Progenitor cell of endocrine pancreas (in vitro differentiated cells): ENCODE measurements at regions not wholly inside any gene's neighbourhood (a gene's known extent, or its start where the extent isn't known, plus 50 kb on each side); places are given as distances from the start of the nearest gene placed in this dataset.

Experiments used
- DNase-seq: peaks from one replicate; pipeline ENCODE4 v3.0.0; 2021; ENCODE audit warnings: low spot score; ENCODE audit not compliant: unreplicated experiment
- H3K27ac Mint-ChIP-seq: 2 replicates; pipeline ENCODE4 v1.8.0; 2021; ENCODE audit warnings: mild to moderate bottlenecking, moderate library complexity, mixed read lengths
- H3K27me3 Mint-ChIP-seq: 2 replicates; pipeline ENCODE4 v1.8.0; 2021; ENCODE audit warnings: mixed read lengths
- H3K36me3 Mint-ChIP-seq: 2 replicates; pipeline ENCODE4 v1.8.0; 2022; ENCODE audit warnings: mixed read lengths; ENCODE audit not compliant: insufficient read depth
- H3K4me1 Mint-ChIP-seq: 2 replicates; pipeline ENCODE4 v1.8.0; 2021; ENCODE audit warnings: low read depth, mixed read lengths
- H3K4me3 Mint-ChIP-seq: 2 replicates; pipeline ENCODE4 v1.8.0; 2021; ENCODE audit warnings: low read depth, mild to moderate bottlenecking, moderate library complexity, mixed read lengths
- H3K9me3 Mint-ChIP-seq: 2 replicates; pipeline ENCODE4 v1.8.0; 2021; ENCODE audit warnings: low read depth, mixed read lengths
- TF ChIP-seq, protein P1 (sequence below): fragments of 200-600 bp; sonication (generic); IDR thresholded peaks from one replicate; pipeline ENCODE4 v1.5.0; 2021; ENCODE audit warnings: antibody characterized with exemption, mild to moderate bottlenecking; ENCODE audit not compliant: unreplicated experiment

DNA sequence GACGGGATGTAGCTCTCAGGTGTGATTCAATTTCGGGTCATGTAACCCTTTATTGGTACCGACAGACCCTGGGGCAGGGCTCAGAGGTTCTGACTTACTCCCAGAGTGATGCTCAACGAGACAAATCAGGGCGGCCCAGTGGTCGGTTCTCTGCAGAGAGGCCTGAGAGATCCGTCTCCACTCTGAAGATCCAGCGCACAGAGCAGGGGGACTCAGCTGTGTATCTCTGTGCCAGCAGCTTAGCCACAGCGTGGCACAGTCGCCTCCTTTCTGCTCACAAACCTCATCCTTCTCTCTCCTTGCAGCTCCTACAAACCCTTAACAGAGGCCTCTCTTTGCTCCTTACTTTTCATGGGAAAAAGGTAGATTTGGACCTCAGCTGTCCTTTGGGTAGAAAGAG, 197.5 kb upstream of the PRSS58 start:
- Mint-ChIP-seq H3K4me1 (no peaks in the 10 kb centered on the region), H3K9me3 (no peaks in the 10 kb centered on the region), H3K36me3 (no peaks in the 10 kb centered on the region), H3K27me3 (peaks cover 27% of the 10 kb centered on the region), H3K4me3 (no peak overlapping the region), H3K27ac (no peak overlapping the region)
- no peak for DNase-seq
- TF ChIP-seq, protein P1, sequence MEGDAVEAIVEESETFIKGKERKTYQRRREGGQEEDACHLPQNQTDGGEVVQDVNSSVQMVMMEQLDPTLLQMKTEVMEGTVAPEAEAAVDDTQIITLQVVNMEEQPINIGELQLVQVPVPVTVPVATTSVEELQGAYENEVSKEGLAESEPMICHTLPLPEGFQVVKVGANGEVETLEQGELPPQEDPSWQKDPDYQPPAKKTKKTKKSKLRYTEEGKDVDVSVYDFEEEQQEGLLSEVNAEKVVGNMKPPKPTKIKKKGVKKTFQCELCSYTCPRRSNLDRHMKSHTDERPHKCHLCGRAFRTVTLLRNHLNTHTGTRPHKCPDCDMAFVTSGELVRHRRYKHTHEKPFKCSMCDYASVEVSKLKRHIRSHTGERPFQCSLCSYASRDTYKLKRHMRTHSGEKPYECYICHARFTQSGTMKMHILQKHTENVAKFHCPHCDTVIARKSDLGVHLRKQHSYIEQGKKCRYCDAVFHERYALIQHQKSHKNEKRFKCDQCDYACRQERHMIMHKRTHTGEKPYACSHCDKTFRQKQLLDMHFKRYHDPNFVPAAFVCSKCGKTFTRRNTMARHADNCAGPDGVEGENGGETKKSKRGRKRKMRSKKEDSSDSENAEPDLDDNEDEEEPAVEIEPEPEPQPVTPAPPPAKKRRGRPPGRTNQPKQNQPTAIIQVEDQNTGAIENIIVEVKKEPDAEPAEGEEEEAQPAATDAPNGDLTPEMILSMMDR, result no peak

DNA sequence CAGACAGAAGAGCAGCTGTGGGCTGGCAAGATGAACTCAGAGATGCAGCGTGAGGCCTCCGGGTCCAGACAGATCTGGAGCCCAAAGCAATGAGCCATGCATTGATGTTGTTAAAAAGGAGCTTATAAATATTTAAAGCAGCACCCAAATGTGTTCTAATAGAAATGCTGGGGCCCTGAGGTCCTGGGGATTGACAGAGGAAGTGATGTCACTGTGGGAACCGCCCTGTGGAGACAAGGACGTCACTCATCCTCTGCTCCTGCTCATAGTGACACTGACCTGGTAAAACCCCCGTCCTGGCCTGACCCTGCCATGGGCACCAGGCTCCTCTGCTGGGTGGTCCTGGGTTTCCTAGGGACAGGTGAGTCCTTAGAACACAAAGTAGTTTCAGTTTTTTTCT, 197.0 kb upstream of the PRSS58 start:
- Mint-ChIP-seq H3K36me3 (no peaks in the 10 kb centered on the region), H3K4me1 (no peaks in the 10 kb centered on the region), H3K9me3 (no peaks in the 10 kb centered on the region), H3K4me3 (no peak overlapping the region), H3K27ac (no peak overlapping the region), H3K27me3 (peaks cover 24% of the 10 kb centered on the region)
- TF ChIP-seq, protein P1, result no peak
- DNase-seq, result no peak

DNA sequence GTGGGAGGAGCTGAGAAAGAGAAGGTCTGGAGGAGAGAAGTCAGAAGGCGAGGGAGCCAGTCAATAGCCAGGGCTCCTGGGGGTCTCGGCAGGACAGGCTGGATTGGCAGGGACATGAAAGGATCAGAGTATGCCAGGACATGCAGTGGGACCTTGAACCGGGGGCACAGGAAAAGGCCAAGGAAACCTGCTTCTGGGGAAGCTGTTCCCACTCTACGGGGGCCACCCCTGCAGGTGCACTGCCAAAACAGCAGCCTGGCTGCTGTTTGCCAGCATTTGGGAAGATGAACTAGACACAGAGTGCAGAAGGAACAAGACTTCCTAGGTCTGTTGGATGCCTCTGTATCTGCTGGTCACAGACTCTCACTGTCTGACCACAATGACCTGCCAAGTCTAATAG, 194.9 kb upstream of the PRSS58 start:
- no peaks in the 10 kb centered on the region for H3K9me3 Mint-ChIP-seq
- DNase-seq, result no peak
- no peaks in the 10 kb centered on the region for H3K36me3 Mint-ChIP-seq
- H3K27me3 Mint-ChIP-seq, result peaks cover 28% of the 10 kb centered on the region
- no peak overlapping the region for H3K27ac Mint-ChIP-seq
- TF ChIP-seq, protein P1, result no peak
- no peak overlapping the region for H3K4me3 Mint-ChIP-seq
- H3K4me1 Mint-ChIP-seq, result no peaks in the 10 kb centered on the region

DNA sequence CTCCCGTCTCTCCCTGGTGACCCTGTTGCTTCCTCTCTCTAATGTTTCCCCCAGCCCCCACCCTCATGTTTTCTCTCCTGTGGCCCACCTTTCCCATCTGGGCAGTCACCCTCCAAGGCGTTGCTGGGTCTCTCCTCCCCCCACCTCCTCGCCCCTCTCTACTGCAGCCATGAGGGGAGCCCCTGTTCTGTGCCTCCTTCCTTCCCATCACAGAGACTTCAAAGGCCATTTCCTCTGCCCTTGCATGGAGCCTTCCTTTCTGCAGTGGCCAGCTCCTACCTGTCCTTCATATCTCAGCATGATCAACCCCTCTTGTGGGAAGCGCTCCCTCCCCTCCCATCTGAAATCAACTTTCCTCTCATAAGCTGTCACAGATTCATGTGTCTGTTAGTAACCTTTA, 194.0 kb upstream of the PRSS58 start:
- Mint-ChIP-seq H3K36me3 (no peaks in the 10 kb centered on the region), H3K27ac (no peak overlapping the region), H3K4me3 (no peak overlapping the region), H3K27me3 (peaks cover 23% of the 10 kb centered on the region), H3K4me1 (no peaks in the 10 kb centered on the region), H3K9me3 (no peaks in the 10 kb centered on the region)
- DNase-seq, result no peak
- TF ChIP-seq, protein P1, result no peak

DNA sequence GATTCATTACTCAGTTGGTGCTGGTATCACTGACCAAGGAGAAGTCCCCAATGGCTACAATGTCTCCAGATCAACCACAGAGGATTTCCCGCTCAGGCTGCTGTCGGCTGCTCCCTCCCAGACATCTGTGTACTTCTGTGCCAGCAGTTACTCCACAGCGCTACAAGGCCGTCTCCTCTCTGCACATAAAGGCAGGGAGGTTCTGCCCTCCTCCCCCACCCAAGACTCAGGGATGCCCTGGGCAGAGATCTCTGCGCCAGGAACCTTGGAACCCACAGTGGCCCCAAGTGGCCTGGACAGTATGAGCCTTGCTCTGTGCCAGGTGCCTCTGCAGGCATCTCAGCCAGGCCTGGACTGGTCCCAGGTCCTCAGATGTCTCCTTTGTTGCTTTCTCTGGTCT, 193.4 kb upstream of the PRSS58 start:
- TF ChIP-seq, protein P1, result no peak
- H3K4me1 Mint-ChIP-seq, result no peaks in the 10 kb centered on the region
- no peak for DNase-seq
- no peaks in the 10 kb centered on the region for H3K9me3 Mint-ChIP-seq
- no peaks in the 10 kb centered on the region for H3K36me3 Mint-ChIP-seq
- peaks cover 21% of the 10 kb centered on the region for H3K27me3 Mint-ChIP-seq
- H3K4me3 Mint-ChIP-seq, result no peak overlapping the region
- H3K27ac Mint-ChIP-seq, result no peak overlapping the region

DNA sequence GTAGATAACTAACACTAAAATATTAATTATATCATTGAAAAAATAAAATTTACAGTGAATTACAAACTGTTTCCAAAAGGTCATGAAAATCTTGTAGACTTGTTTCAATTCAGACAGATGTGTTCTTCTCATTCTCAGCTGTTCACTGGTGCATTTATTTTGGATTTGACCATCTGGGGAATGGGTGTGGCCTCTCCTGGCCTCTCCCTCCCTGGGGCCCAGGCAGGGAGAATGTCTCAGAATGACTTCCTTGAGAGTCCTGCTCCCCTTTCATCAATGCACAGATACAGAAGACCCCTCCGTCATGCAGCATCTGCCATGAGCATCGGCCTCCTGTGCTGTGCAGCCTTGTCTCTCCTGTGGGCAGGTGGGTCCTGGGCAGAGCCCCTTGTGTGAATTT, 192.8 kb upstream of the PRSS58 start:
- TF ChIP-seq, protein P1, result no peak
- H3K9me3 Mint-ChIP-seq, result no peaks in the 10 kb centered on the region
- no peak for DNase-seq
- no peak overlapping the region for H3K27ac Mint-ChIP-seq
- no peaks in the 10 kb centered on the region for H3K4me1 Mint-ChIP-seq
- H3K4me3 Mint-ChIP-seq, result no peak overlapping the region
- H3K36me3 Mint-ChIP-seq, result no peaks in the 10 kb centered on the region
- H3K27me3 Mint-ChIP-seq, result peaks cover 21% of the 10 kb centered on the region
